ENCODE measurements at regions not wholly inside any gene's neighbourhood (a gene's known extent, or its start where the extent isn't known, plus 50 kb on each side); places are given as distances from the start of the nearest gene placed in this dataset.

GRCh38 chr5:44160369-44160768 is 228.9 kb downstream of the FGF10 start:
- TF ChIP-seq ZNF830 (tag by site-specific recombination; IDR thresholded peaks at IDR 0.05; ENCODE audit: low read depth): no peak
- no peak for TF ChIP-seq ZNF776 (tag by site-specific recombination; IDR thresholded peaks at IDR 0.05; ENCODE audit: borderline replicate concordance)
- TF ChIP-seq ZNF791 (tag by site-specific recombination; IDR thresholded peaks at IDR 0.05): no peak
- TF ChIP-seq ZNF157 (tag by site-specific recombination; IDR thresholded peaks at IDR 0.05): no peak
- no peak for TF ChIP-seq ZNF174 (tag by site-specific recombination; IDR thresholded peaks at IDR 0.05)
- no peak for TF ChIP-seq ZNF16 (tag by site-specific recombination; IDR thresholded peaks at IDR 0.05; ENCODE audit: low read depth)
- TF ChIP-seq EGR2 (tag by site-specific recombination; IDR thresholded peaks at IDR 0.05; ENCODE audit: low read depth): no peak
- no peak for TF ChIP-seq ZNF621 (tag by site-specific recombination; IDR thresholded peaks at IDR 0.05)
- no peak for TF ChIP-seq ZNF473 (tag by site-specific recombination; IDR thresholded peaks at IDR 0.05)
- TF ChIP-seq ZNF514 (tag by site-specific recombination; IDR thresholded peaks at IDR 0.05): no peak
- no peak for TF ChIP-seq ZNF10 (tag by site-specific recombination; IDR thresholded peaks at IDR 0.05)
- TF ChIP-seq ZNF146 (tag by site-specific recombination; IDR thresholded peaks at IDR 0.05): no peak
- TF ChIP-seq ZNF211 (tag by site-specific recombination; IDR thresholded peaks at IDR 0.05; ENCODE audit: low read depth): no peak
- TF ChIP-seq ZNF184 (tag by site-specific recombination; IDR thresholded peaks at IDR 0.05): no peak
- TF ChIP-seq ZNF433 (tag by site-specific recombination; IDR thresholded peaks at IDR 0.05; ENCODE audit: low read depth): no peak
- TF ChIP-seq ZNF18 (tag by site-specific recombination; IDR thresholded peaks at IDR 0.05): no peak
- TF ChIP-seq PRDM2 (tag by site-specific recombination; IDR thresholded peaks at IDR 0.05; ENCODE audit: borderline replicate concordance): no peak
- TF ChIP-seq ZNF48 (tag by site-specific recombination; IDR thresholded peaks at IDR 0.05): no peak
- Histone ChIP-seq H3K36me3 (ENCODE audit: control insufficient read depth in 2 of 2, insufficient read depth in 1 of 2, low read length in 2 of 2) (no peaks in the 10 kb centered on the region), H3K9me3 (ENCODE audit: control insufficient read depth, insufficient read depth, low read depth, low read length) (no peaks in the 10 kb centered on the region), H3K4me1 (ENCODE audit: control insufficient read depth, insufficient read depth, low read length) (no peaks in the 10 kb centered on the region), H3K27ac (ENCODE audit: extremely low read depth, low read depth, low read length) (no peak overlapping the region), H3K4me3 (ENCODE audit: low read depth, low read length) (no peak overlapping the region)
- ChIA-PET POLR2A (no interaction called here), CTCF (no interaction called here)

GRCh38 chr5:44150075-44150723 is 239.0 kb downstream of the FGF10 start:
- Histone ChIP-seq H3K4me3 (ENCODE audit: low read depth, low read length) (no peak overlapping the region), H3K9me3 (ENCODE audit: control insufficient read depth, insufficient read depth, low read depth, low read length) (no peaks in the 10 kb centered on the region), H3K27ac (ENCODE audit: extremely low read depth, low read depth, low read length) (no peak overlapping the region), H3K36me3 (ENCODE audit: control insufficient read depth in 2 of 2, insufficient read depth in 1 of 2, low read length in 2 of 2) (no peaks in the 10 kb centered on the region), H3K4me1 (ENCODE audit: control insufficient read depth, insufficient read depth, low read length) (no peaks in the 10 kb centered on the region)
- TF ChIP-seq ZNF488 (tag by site-specific recombination; IDR thresholded peaks at IDR 0.05) (no peak), GFI1B (tag by site-specific recombination; IDR thresholded peaks at IDR 0.05) (no peak), ZBTB20 (tag by site-specific recombination; IDR thresholded peaks at IDR 0.05) (no peak), ZNF560 (tag by site-specific recombination; IDR thresholded peaks at IDR 0.05; ENCODE audit: borderline replicate concordance) (no peak), ZNF785 (tag by site-specific recombination; IDR thresholded peaks at IDR 0.05) (no peak), ZNF501 (tag by site-specific recombination; IDR thresholded peaks at IDR 0.05) (no peak), RBAK (tag by site-specific recombination; IDR thresholded peaks at IDR 0.05) (no peak), HOXC10 (CRISPR knock-in tag; IDR thresholded peaks at IDR 0.05) (no peak), ZNF202 (tag by site-specific recombination; IDR thresholded peaks at IDR 0.05; ENCODE audit: borderline replicate concordance) (no peak), OVOL3 (tag by site-specific recombination; IDR thresholded peaks at IDR 0.05) (no peak)
- ChIA-PET CTCF (no interaction called here), POLR2A (no interaction called here)

Data from HEK293 (cell line).